Gastrocnemius medialis (tissue), 4 donors: ENCODE measurements at regions not wholly inside any gene's neighbourhood (a gene's known extent, or its start where the extent isn't known, plus 50 kb on each side); places are given as distances from the start of the nearest gene placed in this dataset.

Experiments
- ATAC-seq, 2 donors: fragments of 150-250 bp; one replicate each; pipeline ENCODE4 v1.9.1; 2016
- DNase-seq, 2 donors: peaks; one replicate each; pipeline ENCODE4 v3.0.0-alpha.2; 2019
- H3K27ac ChIP-seq, 4 donors: fragments of 200-600 bp; sonication (generic); 1 replicate in 1 of 4; 2 replicates in 3 of 4; pipeline ENCODE4 v1.5.1; 2016 to 2018; ENCODE audit warnings: mild to moderate bottlenecking in 2 of 4, moderate library complexity in 1 of 4
- H3K27me3 ChIP-seq, 3 donors: fragments of 200-600 bp; sonication (generic) in 2 of 3; 1 replicate in 1 of 3; 2 replicates in 2 of 3; pipeline versions ENCODE4 v1.5.1 to v1.6.0; 2016 to 2019; ENCODE audit warnings: mild to moderate bottlenecking in 1 of 3, moderate library complexity in 1 of 3
- H3K36me3 ChIP-seq, 2 donors: fragments of 200-600 bp; sonication (generic) in 1 of 2; one replicate each; pipeline ENCODE4 v1.5.1; 2017 to 2018
- H3K4me1 ChIP-seq, 2 donors: fragments of 200-600 bp; sonication (generic) in 1 of 2; one replicate each; pipeline ENCODE4 v1.5.1; 2016 to 2017; ENCODE audit warnings: mild to moderate bottlenecking in 2 of 2
- H3K4me3 ChIP-seq, 4 donors: fragments of 200-600 bp; sonication (generic) in 3 of 4; 1 replicate in 1 of 4; 2 replicates in 3 of 4; pipeline ENCODE4 v1.5.1; 2016 to 2019; ENCODE audit warnings: mild to moderate bottlenecking in 2 of 4
- H3K9me3 ChIP-seq, 3 donors: fragments of 200-600 bp; sonication (generic) in 2 of 3; 1 replicate in 1 of 3; 2 replicates in 2 of 3; pipeline ENCODE4 v1.5.1; 2016 to 2019
- POLR2A ChIP-seq, 2 donors: fragments of 450-650 bp; IDR thresholded peaks; one replicate each; pipeline ENCODE4 v1.6.1; 2017; ENCODE audit warnings: antibody characterized with exemption in 2 of 2, mild to moderate bottlenecking in 2 of 2, moderate library complexity in 2 of 2
- in situ Hi-C, 4 donors: fragments of 200-750 bp; cut with MboI; loops; one replicate each; pipeline versions ENCODE4 v1.15.0 to v1.8.0; 2017; ENCODE audit warnings: low sequenced_read_pairs in 4 of 4
- intact Hi-C: fragments of 100-400 bp; cut with DNase I; formaldehyde crosslinking; loops from one replicate; pipeline ENCODE4 v1.15.1; 2023; ENCODE audit warnings: low total_unique reads
- TF ChIP-seq, protein P1 (sequence below), 5 experiments: fragments of 450-650 bp in 3 of 5; fragments of 200-600 bp in 2 of 5; sonication (generic) in 2 of 5; IDR thresholded peaks in 4 of 5; conservative IDR thresholded peaks in 1 of 5; 1 replicate in 4 of 5; 2 replicates in 1 of 5; pipeline ENCODE4 v1.5.1; 2016 to 2019; ENCODE audit warnings: antibody characterized with exemption in 5 of 5, mild to moderate bottlenecking in 3 of 5, moderate library complexity in 3 of 5

DNA sequence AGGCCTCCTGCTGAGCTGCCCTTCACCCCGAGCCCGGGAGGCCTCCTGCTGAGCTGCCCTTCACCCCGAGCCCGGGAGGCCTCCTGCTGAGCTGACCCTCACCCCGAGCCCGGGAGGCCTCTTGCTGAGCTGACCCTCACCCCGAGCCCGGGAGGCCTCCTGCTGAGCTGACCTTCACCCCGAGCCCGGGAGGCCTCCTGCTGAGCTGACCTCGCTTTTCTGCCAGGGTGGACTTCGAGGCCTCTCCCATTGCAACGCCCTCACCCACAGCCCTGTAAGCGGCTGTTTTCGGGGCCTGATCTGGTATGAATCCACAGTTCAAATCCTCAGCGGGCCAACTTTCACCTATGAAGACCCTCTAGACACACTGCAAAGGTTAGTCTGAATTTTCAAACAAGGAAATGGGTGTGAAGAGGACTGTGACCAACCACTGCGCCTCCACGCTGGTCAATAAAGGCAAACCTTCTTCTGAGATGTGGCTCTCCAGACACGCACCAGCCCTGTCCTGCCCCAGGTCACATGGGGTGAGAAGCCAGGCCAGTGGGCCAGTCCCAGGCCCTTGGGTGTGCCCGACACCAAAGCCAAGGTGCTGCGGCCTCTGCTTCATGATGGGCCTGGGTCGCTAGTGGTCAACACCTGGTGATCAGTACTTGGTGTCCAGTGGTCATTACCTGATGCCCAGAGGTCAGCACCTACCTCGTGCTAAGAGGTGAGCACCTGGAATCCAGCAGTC, 225.1 kb upstream of the SALL3 start:
- TF ChIP-seq, protein P1, sequence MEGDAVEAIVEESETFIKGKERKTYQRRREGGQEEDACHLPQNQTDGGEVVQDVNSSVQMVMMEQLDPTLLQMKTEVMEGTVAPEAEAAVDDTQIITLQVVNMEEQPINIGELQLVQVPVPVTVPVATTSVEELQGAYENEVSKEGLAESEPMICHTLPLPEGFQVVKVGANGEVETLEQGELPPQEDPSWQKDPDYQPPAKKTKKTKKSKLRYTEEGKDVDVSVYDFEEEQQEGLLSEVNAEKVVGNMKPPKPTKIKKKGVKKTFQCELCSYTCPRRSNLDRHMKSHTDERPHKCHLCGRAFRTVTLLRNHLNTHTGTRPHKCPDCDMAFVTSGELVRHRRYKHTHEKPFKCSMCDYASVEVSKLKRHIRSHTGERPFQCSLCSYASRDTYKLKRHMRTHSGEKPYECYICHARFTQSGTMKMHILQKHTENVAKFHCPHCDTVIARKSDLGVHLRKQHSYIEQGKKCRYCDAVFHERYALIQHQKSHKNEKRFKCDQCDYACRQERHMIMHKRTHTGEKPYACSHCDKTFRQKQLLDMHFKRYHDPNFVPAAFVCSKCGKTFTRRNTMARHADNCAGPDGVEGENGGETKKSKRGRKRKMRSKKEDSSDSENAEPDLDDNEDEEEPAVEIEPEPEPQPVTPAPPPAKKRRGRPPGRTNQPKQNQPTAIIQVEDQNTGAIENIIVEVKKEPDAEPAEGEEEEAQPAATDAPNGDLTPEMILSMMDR (IDR thresholded peaks at IDR 0.05 in 4 of 5, conservative IDR thresholded peaks at IDR 0.05 in 1 of 5): no peak
- no peak for TF ChIP-seq POLR2A (IDR thresholded peaks at IDR 0.05)
- no peak for ATAC-seq

DNA sequence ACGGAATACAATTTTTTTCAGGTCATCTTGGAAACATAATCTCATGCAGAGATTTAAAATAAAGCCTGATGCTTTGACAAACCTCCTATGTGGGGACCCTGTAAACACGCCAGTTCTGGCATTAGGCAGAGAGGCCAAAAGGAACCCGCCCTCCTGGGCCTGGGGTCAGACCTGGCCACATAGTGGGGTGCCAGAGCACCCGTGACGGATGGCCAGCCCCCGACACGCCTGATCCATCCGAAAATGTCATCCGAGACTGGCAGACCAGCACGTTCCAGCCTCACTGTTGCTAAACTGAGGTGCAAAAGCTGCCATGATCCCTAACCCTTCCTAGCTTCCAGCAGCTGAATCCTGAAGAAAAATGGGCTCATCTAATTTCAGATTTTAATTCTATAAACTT, 222.6 kb upstream of the SALL3 start:
- in situ Hi-C loops (no loop called here), intact Hi-C loops (no loop called here)
- no peaks in the 10 kb centered on the region for H3K4me1 ChIP-seq
- H3K27ac ChIP-seq: no peak overlapping the region
- no peaks in the 10 kb centered on the region for H3K27me3 ChIP-seq
- TF ChIP-seq POLR2A (IDR thresholded peaks at IDR 0.05): no peak
- TF ChIP-seq, protein P1 (IDR thresholded peaks at IDR 0.05 in 4 of 5, conservative IDR thresholded peaks at IDR 0.05 in 1 of 5): no peak
- no peaks in the 10 kb centered on the region for H3K36me3 ChIP-seq
- ATAC-seq (no peak), DNase-seq (no peak)
- no peak overlapping the region for H3K4me3 ChIP-seq
- no peaks in the 10 kb centered on the region for H3K9me3 ChIP-seq

More for the DNA sequence above, 225.1 kb upstream of the SALL3 start:
- Histone ChIP-seq H3K27ac (no peak overlapping the region), H3K4me3 (no peak overlapping the region), H3K4me1 (no peaks in the 10 kb centered on the region), H3K9me3 (no peaks in the 10 kb centered on the region), H3K27me3 (no peaks in the 10 kb centered on the region), H3K36me3 (no peaks in the 10 kb centered on the region)
- in situ Hi-C loops (no loop called here), intact Hi-C loops (no loop called here)
- DNase-seq: no peak

DNA sequence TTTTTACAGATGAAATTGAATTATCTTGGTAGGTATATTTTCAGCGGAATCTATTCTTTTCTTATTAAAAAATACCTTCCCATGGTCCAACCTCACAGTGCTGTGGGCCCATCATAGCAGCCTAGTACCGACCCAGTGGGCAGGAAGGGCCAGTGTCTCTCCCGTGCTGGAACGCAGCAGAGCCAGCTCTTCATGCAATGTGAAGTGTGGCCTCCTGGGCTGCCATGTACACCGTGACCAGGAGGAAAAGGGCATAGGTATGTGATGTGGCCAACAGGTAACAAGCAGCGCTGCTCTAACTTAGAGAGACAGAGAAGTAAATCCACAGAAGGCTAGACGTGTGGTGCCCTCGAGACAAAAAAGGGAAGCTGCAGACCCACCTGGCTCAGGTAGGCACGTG, 221.1 kb upstream of the SALL3 start:
- Histone ChIP-seq H3K36me3 (no peaks in the 10 kb centered on the region), H3K4me3 (no peak overlapping the region), H3K9me3 (no peaks in the 10 kb centered on the region), H3K4me1 (no peaks in the 10 kb centered on the region), H3K27me3 (no peaks in the 10 kb centered on the region), H3K27ac (no peak overlapping the region)
- DNase-seq (no peak), ATAC-seq (no peak)
- TF ChIP-seq, protein P1 (IDR thresholded peaks at IDR 0.05 in 4 of 5, conservative IDR thresholded peaks at IDR 0.05 in 1 of 5): no peak
- no peak for TF ChIP-seq POLR2A (IDR thresholded peaks at IDR 0.05)
- in situ Hi-C loops: no loop called here
- intact Hi-C loops: no loop called here

DNA sequence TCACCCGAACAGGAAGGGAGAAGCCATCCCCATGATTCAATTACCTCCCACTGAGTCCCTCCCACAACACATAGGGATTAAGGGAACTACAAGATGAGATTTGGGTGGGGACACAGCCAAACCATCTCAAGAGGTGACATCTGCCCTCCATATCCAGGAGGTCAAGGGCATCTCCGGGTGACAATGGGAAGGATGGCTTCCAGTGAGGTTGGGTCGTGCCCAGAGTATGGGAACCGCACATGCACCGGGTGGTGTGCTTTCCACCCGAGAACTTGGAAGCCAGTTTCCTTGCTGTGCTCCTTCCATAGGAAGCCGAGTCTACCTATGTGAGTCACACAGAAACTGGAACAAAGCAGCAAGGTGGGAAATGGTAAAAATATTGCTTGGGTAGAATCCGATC, 216.9 kb upstream of the SALL3 start:
- H3K36me3 ChIP-seq: no peaks in the 10 kb centered on the region
- ATAC-seq (no peak), DNase-seq (no peak)
- in situ Hi-C loops (no loop called here), intact Hi-C loops (no loop called here)
- no peaks in the 10 kb centered on the region for H3K9me3 ChIP-seq
- H3K4me1 ChIP-seq: no peaks in the 10 kb centered on the region
- no peak for TF ChIP-seq POLR2A (IDR thresholded peaks at IDR 0.05)
- TF ChIP-seq, protein P1 (IDR thresholded peaks at IDR 0.05 in 4 of 5, conservative IDR thresholded peaks at IDR 0.05 in 1 of 5): no peak
- H3K27me3 ChIP-seq: no peaks in the 10 kb centered on the region
- no peak overlapping the region for H3K4me3 ChIP-seq
- H3K27ac ChIP-seq: no peak overlapping the region

DNA sequence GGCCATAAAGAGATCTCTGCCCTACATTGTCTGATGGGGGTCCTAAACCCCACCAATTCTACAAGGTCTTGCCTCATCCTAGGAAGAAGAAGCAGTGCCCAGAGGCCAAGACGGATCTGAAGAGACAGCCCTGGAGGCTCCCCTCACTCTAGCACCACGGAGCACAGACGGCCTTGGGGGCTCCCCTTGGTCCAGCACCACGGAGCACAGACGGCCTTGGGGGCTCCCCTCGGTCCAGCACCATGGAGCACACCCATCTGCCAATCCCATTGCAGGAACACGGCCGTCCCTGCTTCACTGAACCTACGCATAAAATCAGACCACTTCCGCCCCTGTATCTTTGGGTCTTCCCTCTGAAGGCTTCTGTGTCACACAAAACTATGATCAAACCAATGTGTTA, 215.1 kb upstream of the SALL3 start:
- in situ Hi-C loops (no loop called here), intact Hi-C loops (no loop called here)

More for the DNA sequence above, 215.1 kb upstream of the SALL3 start:
- no peak overlapping the region for H3K27ac ChIP-seq
- ATAC-seq: no peak
- no peaks in the 10 kb centered on the region for H3K9me3 ChIP-seq
- H3K36me3 ChIP-seq: no peaks in the 10 kb centered on the region
- no peak for DNase-seq
- H3K27me3 ChIP-seq: no peaks in the 10 kb centered on the region
- H3K4me3 ChIP-seq: no peak overlapping the region
- no peak for TF ChIP-seq POLR2A (IDR thresholded peaks at IDR 0.05)
- TF ChIP-seq, protein P1 (IDR thresholded peaks at IDR 0.05 in 4 of 5, conservative IDR thresholded peaks at IDR 0.05 in 1 of 5): no peak
- no peaks in the 10 kb centered on the region for H3K4me1 ChIP-seq
